Aorta (tissue), 5 donors: ENCODE measurements at regions not wholly inside any gene's neighbourhood (a gene's known extent, or its start where the extent isn't known, plus 50 kb on each side); places are given as distances from the start of the nearest gene placed in this dataset.
A peak's percentile ranks its signal among the peaks of the same experiment; 100 is the strongest.

ENCODE experiments used
- ATAC-seq: fragments of 200-7000 bp; cut with Tn5 transposase; one replicate; pipeline ENCODE4 v1.9.1; 2022; ENCODE audit warnings: moderate library complexity; ENCODE audit not compliant: low FRiP score
- DNase-seq, 2 donors: peaks; one replicate each; pipeline ENCODE4 v3.0.0-alpha.2; 2020
- H3K27ac ChIP-seq, 2 donors: one replicate each; pipeline ENCODE4 v1.5.1; 2013; ENCODE audit warnings: low read length in 2 of 2, mild to moderate bottlenecking in 2 of 2, moderate library complexity in 2 of 2, control low read depth in 1 of 2, inconsistent platforms in 1 of 2, low read depth in 1 of 2
- H3K27me3 ChIP-seq, 2 donors: one replicate each; pipeline ENCODE4 v1.6.1; 2013; ENCODE audit warnings: control low read depth in 1 of 2, low read length in 1 of 2, mild to moderate bottlenecking in 1 of 2, moderate library complexity in 1 of 2; ENCODE audit not compliant: insufficient read depth in 2 of 2, control insufficient read depth in 1 of 2
- H3K36me3 ChIP-seq, 2 donors: one replicate each; pipeline ENCODE4 v1.6.1; 2013; ENCODE audit warnings: control low read depth in 1 of 2, low read length in 1 of 2, mild to moderate bottlenecking in 1 of 2; ENCODE audit not compliant: insufficient read depth in 2 of 2, control insufficient read depth in 1 of 2
- H3K4me1 ChIP-seq, 2 donors: one replicate each; pipeline ENCODE4 v1.6.1; 2013; ENCODE audit warnings: low read length in 2 of 2, control low read depth in 1 of 2, mild to moderate bottlenecking in 1 of 2, moderate library complexity in 1 of 2; ENCODE audit not compliant: insufficient read depth in 2 of 2, control insufficient read depth in 1 of 2
- H3K4me3 ChIP-seq, 2 donors: one replicate each; pipeline ENCODE4 v1.5.1; 2013; ENCODE audit warnings: low read length in 2 of 2, control low read depth in 1 of 2, mild to moderate bottlenecking in 1 of 2
- H3K9me3 ChIP-seq: one replicate; pipeline ENCODE4 v1.6.1; 2013; ENCODE audit warnings: mild to moderate bottlenecking, low read length; ENCODE audit not compliant: control insufficient read depth
- WGBS, 2 donors: extraction: QIAGEN DNeasy Blood & Tissue Kit; methylation state at CpG; one replicate each; pipeline ENCODE4 v1.1.7; 2013; 5-methylcytosine and 5-hydroxymethylcytosine counted together
- intact Hi-C, 2 donors: fragments of 100-400 bp; cut with DNase I; formaldehyde crosslinking; loops; one replicate each; pipeline versions ENCODE4 v1.14.2 to v1.15.0; 2022
- donor health status: healthy with polysubstance abuse.
- donor health status: Bipolar disorder and iron deficiency.
- donor health status: DM: no; HTN: no; CAD: no.
- donor health status: DM: no; HTN: no; CAD: no.
- donor health status: DM: yes; HTN: yes; CAD: no.

GRCh38 chr4:123298801-123299200 lies 97.8 kb upstream of the SPRY1 start:
- H3K27ac ChIP-seq, result no peak overlapping the region
- no peak overlapping the region for H3K4me3 ChIP-seq
- 43 to 52% methylated on average over 2 of the region's 2 CpGs for WGBS, 2 donors
- peaks cover 4% of the 10 kb centered on the region in 2 donors for H3K4me1 ChIP-seq
- intact Hi-C loops, result loop anchor here in 1 of 2 donors (5.0 kb wide), 1 partner anchor 88 kb away; no protein-coding TSS in a partner anchor
- no peak for ATAC-seq
- no peak for DNase-seq
- H3K9me3 ChIP-seq, result no peaks in the 10 kb centered on the region
- no peaks in the 10 kb centered on the region for H3K27me3 ChIP-seq
- no peaks in the 10 kb centered on the region for H3K36me3 ChIP-seq

- DNase-seq (no peak), ATAC-seq (peak; percentile 79)
- H3K9me3 ChIP-seq, result no peaks in the 10 kb centered on the region
- no peaks in the 10 kb centered on the region for H3K27me3 ChIP-seq
- no peak overlapping the region for H3K4me3 ChIP-seq
- H3K27ac ChIP-seq, result no peak overlapping the region
- H3K4me1 ChIP-seq, result peaks cover 4% of the 10 kb centered on the region in 2 donors
- H3K36me3 ChIP-seq, result no peaks in the 10 kb centered on the region
- intact Hi-C loops, result loop anchor here in 1 of 2 donors (5.0 kb wide), 1 partner anchor 88 kb away; no protein-coding TSS in a partner anchor
Measured at GRCh38 chr4:123299212-123299691, 97.3 kb upstream of the SPRY1 start.

GRCh38 chr4:123300222-123301039 lies 96.2 kb upstream of the SPRY1 start:
- H3K27ac ChIP-seq, result no peak overlapping the region
- WGBS, 2 donors, result 91 to 93% methylated on average over 4 of the region's 4 CpGs
- H3K9me3 ChIP-seq, result no peaks in the 10 kb centered on the region
- H3K36me3 ChIP-seq, result no peaks in the 10 kb centered on the region
- peaks cover 4% of the 10 kb centered on the region in 2 donors for H3K4me1 ChIP-seq
- intact Hi-C loops, result no loop called here
- no peak overlapping the region for H3K4me3 ChIP-seq
- no peak for DNase-seq
- ATAC-seq, result no peak
- H3K27me3 ChIP-seq, result no peaks in the 10 kb centered on the region

- no peaks in the 10 kb centered on the region for H3K36me3 ChIP-seq
- 98 to 100% methylated on average over 2 of the region's 2 CpGs for WGBS, 2 donors
- no peak overlapping the region for H3K4me3 ChIP-seq
- ATAC-seq (no peak), DNase-seq (no peak)
- H3K27ac ChIP-seq, result no peak overlapping the region
- intact Hi-C loops, result no loop called here
- no peaks in the 10 kb centered on the region for H3K27me3 ChIP-seq
- H3K9me3 ChIP-seq, result no peaks in the 10 kb centered on the region
- H3K4me1 ChIP-seq, result peaks cover 4% of the 10 kb centered on the region in 2 donors
Measured at GRCh38 chr4:123301923-123302322, 94.7 kb upstream of the SPRY1 start.

GRCh38 chr4:123304151-123304964 lies 92.2 kb upstream of the SPRY1 start:
- no peaks in the 10 kb centered on the region for H3K9me3 ChIP-seq
- intact Hi-C loops, result no loop called here
- peaks cover 0 to 4% of the 10 kb centered on the region in 2 donors for H3K4me1 ChIP-seq
- DNase-seq (no peak), ATAC-seq (peak; percentile 26)
- H3K4me3 ChIP-seq, result no peak overlapping the region
- WGBS, 2 donors, result 79 to 83% methylated on average over 17 of the region's 17 CpGs
- H3K27ac ChIP-seq, result no peak overlapping the region
- H3K27me3 ChIP-seq, result no peaks in the 10 kb centered on the region
- no peaks in the 10 kb centered on the region for H3K36me3 ChIP-seq

GRCh38 chr4:123305736-123306135 lies 90.9 kb upstream of the SPRY1 start:
- H3K4me3 ChIP-seq, result no peak overlapping the region
- WGBS, 2 donors, result 98 to 99% methylated on average over 6 of the region's 6 CpGs
- no peaks in the 10 kb centered on the region for H3K27me3 ChIP-seq
- intact Hi-C loops, result no loop called here
- H3K9me3 ChIP-seq, result no peaks in the 10 kb centered on the region
- H3K27ac ChIP-seq, result no peak overlapping the region
- H3K4me1 ChIP-seq, result peaks cover 0 to 4% of the 10 kb centered on the region in 2 donors
- H3K36me3 ChIP-seq, result no peaks in the 10 kb centered on the region
- DNase-seq (no peak), ATAC-seq (no peak)

GRCh38 chr4:123306769-123307168 lies 89.8 kb upstream of the SPRY1 start:
- no peaks in the 10 kb centered on the region for H3K9me3 ChIP-seq
- H3K36me3 ChIP-seq, result no peaks in the 10 kb centered on the region
- WGBS, 2 donors, result 52 to 66% methylated on average over 2 of the region's 2 CpGs
- DNase-seq (no peak), ATAC-seq (no peak)
- H3K4me3 ChIP-seq, result no peak overlapping the region
- peaks cover 0 to 4% of the 10 kb centered on the region in 2 donors for H3K4me1 ChIP-seq
- H3K27ac ChIP-seq, result no peak overlapping the region
- intact Hi-C loops, result no loop called here
- H3K27me3 ChIP-seq, result no peaks in the 10 kb centered on the region

- Histone ChIP-seq H3K27ac (no peak overlapping the region), H3K36me3 (no peaks in the 10 kb centered on the region), H3K27me3 (no peaks in the 10 kb centered on the region), H3K4me3 (no peak overlapping the region), H3K4me1 (no peaks in the 10 kb centered on the region), H3K9me3 (no peaks in the 10 kb centered on the region)
- no peak for ATAC-seq
- WGBS, 2 donors, result 96 to 100% methylated on average over 1 of the region's 1 CpG
- intact Hi-C loops, result no loop called here
- DNase-seq, result no peak
Measured at GRCh38 chr4:123308667-123309066, 87.9 kb upstream of the SPRY1 start.
